ENCODE measurements at regions not wholly inside any gene's neighbourhood (a gene's known extent, or its start where the extent isn't known, plus 50 kb on each side); places are given as distances from the start of the nearest gene placed in this dataset.

GRCh38 chrX:39677978-39678791 is 419.6 kb downstream of the BCOR start:
- no peaks in the 10 kb centered on the region for H3K9me3 ChIP-seq (ENCODE audit: control insufficient read depth, low read depth, low read length)
- WGBS (ENCODE audit: insufficient coverage, low lambda C conversion rate), result no CpG with 5 or more reads among the region's 19 CpGs
- H3K36me3 ChIP-seq (ENCODE audit: control insufficient read depth, insufficient read depth, low read length), result no peaks in the 10 kb centered on the region
- H3K27ac ChIP-seq (ENCODE audit: low read length), result no peak overlapping the region
- DNase-seq, result no peak
- H3K4me1 ChIP-seq (ENCODE audit: control insufficient read depth, insufficient read depth, low read length), result peaks cover 2% of the 10 kb centered on the region
- no peaks in the 10 kb centered on the region for H3K27me3 ChIP-seq (ENCODE audit: control insufficient read depth, insufficient read depth, low read length)
- H3K4me3 ChIP-seq (ENCODE audit: low read length), result no peak overlapping the region

- Histone ChIP-seq H3K27me3 (ENCODE audit: control insufficient read depth, insufficient read depth, low read length) (no peaks in the 10 kb centered on the region), H3K4me1 (ENCODE audit: control insufficient read depth, insufficient read depth, low read length) (peaks cover 2% of the 10 kb centered on the region), H3K9me3 (ENCODE audit: control insufficient read depth, low read depth, low read length) (no peaks in the 10 kb centered on the region), H3K36me3 (ENCODE audit: control insufficient read depth, insufficient read depth, low read length) (no peaks in the 10 kb centered on the region), H3K4me3 (ENCODE audit: low read length) (no peak overlapping the region), H3K27ac (ENCODE audit: low read length) (no peak overlapping the region)
- no peak for DNase-seq
- no CpG with 5 or more reads among the region's 4 CpGs for WGBS (ENCODE audit: insufficient coverage, low lambda C conversion rate)
Measured at GRCh38 chrX:39678914-39679313, 418.8 kb downstream of the BCOR start.

- Histone ChIP-seq H3K36me3 (ENCODE audit: control insufficient read depth, insufficient read depth, low read length) (no peaks in the 10 kb centered on the region), H3K27ac (ENCODE audit: low read length) (no peak overlapping the region), H3K27me3 (ENCODE audit: control insufficient read depth, insufficient read depth, low read length) (no peaks in the 10 kb centered on the region), H3K4me3 (ENCODE audit: low read length) (no peak overlapping the region), H3K9me3 (ENCODE audit: control insufficient read depth, low read depth, low read length) (no peaks in the 10 kb centered on the region), H3K4me1 (ENCODE audit: control insufficient read depth, insufficient read depth, low read length) (peaks cover 2% of the 10 kb centered on the region)
- WGBS (ENCODE audit: insufficient coverage, low lambda C conversion rate), result no CpG with 5 or more reads among the region's 8 CpGs
- DNase-seq, result no peak
Measured at GRCh38 chrX:39679497-39680157, 418.1 kb downstream of the BCOR start.

- H3K36me3 ChIP-seq (ENCODE audit: control insufficient read depth, insufficient read depth, low read length), result no peaks in the 10 kb centered on the region
- H3K27ac ChIP-seq (ENCODE audit: low read length), result no peak overlapping the region
- H3K4me1 ChIP-seq (ENCODE audit: control insufficient read depth, insufficient read depth, low read length), result peaks cover 2% of the 10 kb centered on the region
- no peaks in the 10 kb centered on the region for H3K27me3 ChIP-seq (ENCODE audit: control insufficient read depth, insufficient read depth, low read length)
- no peak overlapping the region for H3K4me3 ChIP-seq (ENCODE audit: low read length)
- no peak for DNase-seq
- H3K9me3 ChIP-seq (ENCODE audit: control insufficient read depth, low read depth, low read length), result no peaks in the 10 kb centered on the region
- no CpG with 5 or more reads among the region's 12 CpGs for WGBS (ENCODE audit: insufficient coverage, low lambda C conversion rate)
Measured at GRCh38 chrX:39681885-39682284, 415.9 kb downstream of the BCOR start.

- no CpG with 5 or more reads among the region's 3 CpGs for WGBS (ENCODE audit: insufficient coverage, low lambda C conversion rate)
Measured at GRCh38 chrX:39682778-39683177, 415.0 kb downstream of the BCOR start.

GRCh38 chrX:39688219-39688575 is 409.6 kb downstream of the BCOR start:
- peaks cover 15% of the 10 kb centered on the region for H3K4me1 ChIP-seq (ENCODE audit: control insufficient read depth, insufficient read depth, low read length)
- H3K27ac ChIP-seq (ENCODE audit: low read length), result no peak overlapping the region
- H3K9me3 ChIP-seq (ENCODE audit: control insufficient read depth, low read depth, low read length), result no peaks in the 10 kb centered on the region
- peak overlapping the region; percentile 23 for H3K4me3 ChIP-seq (ENCODE audit: low read length)
- DNase-seq, result no peak
- no peaks in the 10 kb centered on the region for H3K36me3 ChIP-seq (ENCODE audit: control insufficient read depth, insufficient read depth, low read length)
- no peaks in the 10 kb centered on the region for H3K27me3 ChIP-seq (ENCODE audit: control insufficient read depth, insufficient read depth, low read length)
- WGBS (ENCODE audit: insufficient coverage, low lambda C conversion rate), result no CpG with 5 or more reads among the region's 9 CpGs

More at GRCh38 chrX:39682778-39683177, 415.0 kb downstream of the BCOR start:
- no peaks in the 10 kb centered on the region for H3K9me3 ChIP-seq (ENCODE audit: control insufficient read depth, low read depth, low read length)
- H3K4me1 ChIP-seq (ENCODE audit: control insufficient read depth, insufficient read depth, low read length), result peaks cover 6% of the 10 kb centered on the region
- no peak for DNase-seq
- H3K36me3 ChIP-seq (ENCODE audit: control insufficient read depth, insufficient read depth, low read length), result no peaks in the 10 kb centered on the region
- no peak overlapping the region for H3K27ac ChIP-seq (ENCODE audit: low read length)
- H3K27me3 ChIP-seq (ENCODE audit: control insufficient read depth, insufficient read depth, low read length), result no peaks in the 10 kb centered on the region
- H3K4me3 ChIP-seq (ENCODE audit: low read length), result no peak overlapping the region

GRCh38 chrX:39688576-39689375 is 409.0 kb downstream of the BCOR start:
- DNase-seq, result peak; percentile 59 to 81
- H3K27ac ChIP-seq (ENCODE audit: low read length), result no peak overlapping the region
- no peaks in the 10 kb centered on the region for H3K9me3 ChIP-seq (ENCODE audit: control insufficient read depth, low read depth, low read length)
- no peaks in the 10 kb centered on the region for H3K27me3 ChIP-seq (ENCODE audit: control insufficient read depth, insufficient read depth, low read length)
- peaks cover 15% of the 10 kb centered on the region for H3K4me1 ChIP-seq (ENCODE audit: control insufficient read depth, insufficient read depth, low read length)
- peak overlapping the region; percentile 39 for H3K4me3 ChIP-seq (ENCODE audit: low read length)
- no peaks in the 10 kb centered on the region for H3K36me3 ChIP-seq (ENCODE audit: control insufficient read depth, insufficient read depth, low read length)
- WGBS (ENCODE audit: insufficient coverage, low lambda C conversion rate), result no CpG with 5 or more reads among the region's 101 CpGs

- H3K36me3 ChIP-seq (ENCODE audit: control insufficient read depth, insufficient read depth, low read length), result no peaks in the 10 kb centered on the region
- no CpG with 5 or more reads among the region's 33 CpGs for WGBS (ENCODE audit: insufficient coverage, low lambda C conversion rate)
- peak overlapping the region; percentile 39 for H3K4me3 ChIP-seq (ENCODE audit: low read length)
- H3K4me1 ChIP-seq (ENCODE audit: control insufficient read depth, insufficient read depth, low read length), result peaks cover 15% of the 10 kb centered on the region
- no peaks in the 10 kb centered on the region for H3K9me3 ChIP-seq (ENCODE audit: control insufficient read depth, low read depth, low read length)
- no peaks in the 10 kb centered on the region for H3K27me3 ChIP-seq (ENCODE audit: control insufficient read depth, insufficient read depth, low read length)
- H3K27ac ChIP-seq (ENCODE audit: low read length), result no peak overlapping the region
- no peak for DNase-seq
Measured at GRCh38 chrX:39689376-39690104, 408.2 kb downstream of the BCOR start.

GRCh38 chrX:39690541-39691415 is 407.0 kb downstream of the BCOR start:
- Histone ChIP-seq H3K36me3 (ENCODE audit: control insufficient read depth, insufficient read depth, low read length) (no peaks in the 10 kb centered on the region), H3K27ac (ENCODE audit: low read length) (no peak overlapping the region), H3K27me3 (ENCODE audit: control insufficient read depth, insufficient read depth, low read length) (no peaks in the 10 kb centered on the region), H3K4me1 (ENCODE audit: control insufficient read depth, insufficient read depth, low read length) (peaks cover 15% of the 10 kb centered on the region), H3K4me3 (ENCODE audit: low read length) (no peak overlapping the region), H3K9me3 (ENCODE audit: control insufficient read depth, low read depth, low read length) (no peaks in the 10 kb centered on the region)
- no CpG with 5 or more reads among the region's 13 CpGs for WGBS (ENCODE audit: insufficient coverage, low lambda C conversion rate)
- no peak for DNase-seq
